NCI-H510A treated with DMSO at 0.1 percent for 48 hours (cell line): ENCODE measurements at regions not wholly inside any gene's neighbourhood (a gene's known extent, or its start where the extent isn't known, plus 50 kb on each side); places are given as distances from the start of the nearest gene placed in this dataset.
"Not testable (repeated sequence)": the region's sequence is repeated elsewhere in the genome, so short reads cannot be mapped to it uniquely, and the experiment has no call there.

Experiments used
- DNase-seq: peaks from one replicate; lab custom pipeline; 2025; lab: John Stamatoyannopoulos, UW

- DNase-seq: no peak
Observed at GRCh38 chr3:15903759-15904720, 106.3 kb upstream of the ANKRD28 start.

- no peak for DNase-seq
Observed at GRCh38 chr3:15905041-15905440, 107.3 kb upstream of the ANKRD28 start.

- not testable (repeated sequence) for DNase-seq
Observed at GRCh38 chr3:15907403-15907802, 109.6 kb upstream of the ANKRD28 start.

- DNase-seq: no peak
Observed at GRCh38 chr3:15918988-15919387, 121.2 kb upstream of the ANKRD28 start.

GRCh38 chr3:15919971-15920370, 122.2 kb upstream of the ANKRD28 start:
- DNase-seq: no peak

GRCh38 chr3:15923640-15924405, 126.0 kb upstream of the ANKRD28 start:
- DNase-seq: no peak

GRCh38 chr3:15924914-15925313, 127.1 kb upstream of the ANKRD28 start:
- peak; percentile 2 for DNase-seq

GRCh38 chr3:15926871-15927270, 129.1 kb upstream of the ANKRD28 start:
- no peak for DNase-seq

GRCh38 chr3:15927969-15928368, 130.2 kb upstream of the ANKRD28 start:
- DNase-seq: no peak

- no peak for DNase-seq
Observed at GRCh38 chr3:15929944-15930571, 132.3 kb upstream of the ANKRD28 start.

- no peak for DNase-seq
Observed at GRCh38 chr3:15932348-15933300, 134.8 kb upstream of the ANKRD28 start.

GRCh38 chr3:15933439-15934139, 135.8 kb upstream of the ANKRD28 start:
- DNase-seq: no peak

- DNase-seq: no peak
Observed at GRCh38 chr3:15934389-15935195, 136.8 kb upstream of the ANKRD28 start.

GRCh38 chr3:15936312-15936711, 138.5 kb upstream of the ANKRD28 start:
- DNase-seq: no peak

GRCh38 chr3:15940641-15941040, 142.9 kb upstream of the ANKRD28 start:
- no peak for DNase-seq

- not testable (repeated sequence) for DNase-seq
Observed at GRCh38 chr3:15941457-15941856, 143.7 kb upstream of the ANKRD28 start.

- DNase-seq: no peak
Observed at GRCh38 chr3:15941958-15942357, 144.2 kb upstream of the ANKRD28 start.

- DNase-seq: no peak
Observed at GRCh38 chr3:15942462-15942861, 144.7 kb upstream of the ANKRD28 start.

- DNase-seq: no peak
Observed at GRCh38 chr3:15942936-15943335, 145.2 kb upstream of the ANKRD28 start.

GRCh38 chr3:15948388-15948787, 150.6 kb upstream of the ANKRD28 start:
- no peak for DNase-seq
